GM19463 (cell line): ENCODE measurements at regions not wholly inside any gene's neighbourhood (a gene's known extent, or its start where the extent isn't known, plus 50 kb on each side); places are given as distances from the start of the nearest gene placed in this dataset.

Source experiments
- ATAC-seq: cut with Tn5 transposase; IDR thresholded peaks from one replicate; pipeline ENCODE4 v1.9.1; 2021; ENCODE audit warnings: mild to moderate bottlenecking, moderate library complexity; ENCODE audit not compliant: unreplicated experiment

- no peak for ATAC-seq
These were observed 388.0 kb upstream of the CDH8 start for GRCh38 chr16:62424206-62424605.

GRCh38 chr16:62408760-62409159, 372.5 kb upstream of the CDH8 start:
- ATAC-seq: no peak

GRCh38 chr16:62406387-62406786, 370.1 kb upstream of the CDH8 start:
- no peak for ATAC-seq

GRCh38 chr16:62404842-62405611, 368.8 kb upstream of the CDH8 start:
- ATAC-seq: no peak

GRCh38 chr16:62392698-62393097, 356.5 kb upstream of the CDH8 start:
- ATAC-seq: no peak

GRCh38 chr16:62391940-62392339, 355.7 kb upstream of the CDH8 start:
- ATAC-seq: no peak

- no peak for ATAC-seq
These were observed 354.9 kb upstream of the CDH8 start for GRCh38 chr16:62391134-62391533.

GRCh38 chr16:62390214-62390613, 354.0 kb upstream of the CDH8 start:
- ATAC-seq: no peak

GRCh38 chr16:62386411-62386810, 350.2 kb upstream of the CDH8 start:
- ATAC-seq: no peak

- no peak for ATAC-seq
These were observed 347.7 kb upstream of the CDH8 start for GRCh38 chr16:62383941-62384340.

- ATAC-seq: no peak
These were observed 334.2 kb upstream of the CDH8 start for GRCh38 chr16:62370445-62370844.

- no peak for ATAC-seq
These were observed 327.3 kb upstream of the CDH8 start for GRCh38 chr16:62363501-62363900.

GRCh38 chr16:62353355-62353754, 317.1 kb upstream of the CDH8 start:
- ATAC-seq: no peak

- ATAC-seq: no peak
These were observed 306.0 kb upstream of the CDH8 start for GRCh38 chr16:62342216-62342615.

GRCh38 chr16:62335356-62335755, 299.1 kb upstream of the CDH8 start:
- ATAC-seq: no peak

- ATAC-seq: no peak
These were observed 285.4 kb upstream of the CDH8 start for GRCh38 chr16:62321606-62322005.

GRCh38 chr16:62298600-62298999, 262.4 kb upstream of the CDH8 start:
- no peak for ATAC-seq

- ATAC-seq: no peak
These were observed 258.2 kb upstream of the CDH8 start for GRCh38 chr16:62294213-62294972.

GRCh38 chr16:62288990-62289629, 252.9 kb upstream of the CDH8 start:
- ATAC-seq: no peak

- no peak for ATAC-seq
These were observed 244.3 kb upstream of the CDH8 start for GRCh38 chr16:62280506-62280905.

- no peak for ATAC-seq
These were observed 241.7 kb upstream of the CDH8 start for GRCh38 chr16:62277942-62278341.

GRCh38 chr16:62276637-62277036, 240.4 kb upstream of the CDH8 start:
- no peak for ATAC-seq
